ENCODE measurements at regions not wholly inside any gene's neighbourhood (a gene's known extent, or its start where the extent isn't known, plus 50 kb on each side); places are given as distances from the start of the nearest gene placed in this dataset.
"Not testable (repeated sequence)": the region's sequence is repeated elsewhere in the genome, so short reads cannot be mapped to it uniquely, and the experiment has no call there.

DNA sequence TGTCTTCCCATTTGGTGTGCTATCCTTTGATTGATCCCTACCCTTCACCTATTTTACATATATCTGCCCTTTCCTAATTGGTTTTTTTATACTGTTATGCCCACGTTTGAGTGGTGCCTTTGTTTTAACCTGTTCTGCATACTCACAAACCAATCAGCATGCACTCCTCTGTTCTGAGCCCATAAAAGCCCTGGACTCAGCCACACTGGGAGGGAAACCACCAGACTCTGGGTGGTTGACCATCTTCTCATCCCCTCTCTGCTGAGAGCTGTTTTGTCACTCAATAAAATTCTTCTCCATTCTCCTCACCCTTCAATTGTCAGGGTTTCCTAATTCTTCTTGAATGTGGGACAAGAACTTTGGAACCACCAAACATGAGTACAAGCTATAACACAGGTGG is 989.8 kb downstream of the ADGRL2 start:
- DNase-seq, result no peak

- no peak for DNase-seq
Measured at GRCh38 chr1:82788660-82789059, 987.9 kb downstream of the ADGRL2 start.

GRCh38 chr1:82788038-82788437 is 987.3 kb downstream of the ADGRL2 start:
- DNase-seq, result no peak

DNA sequence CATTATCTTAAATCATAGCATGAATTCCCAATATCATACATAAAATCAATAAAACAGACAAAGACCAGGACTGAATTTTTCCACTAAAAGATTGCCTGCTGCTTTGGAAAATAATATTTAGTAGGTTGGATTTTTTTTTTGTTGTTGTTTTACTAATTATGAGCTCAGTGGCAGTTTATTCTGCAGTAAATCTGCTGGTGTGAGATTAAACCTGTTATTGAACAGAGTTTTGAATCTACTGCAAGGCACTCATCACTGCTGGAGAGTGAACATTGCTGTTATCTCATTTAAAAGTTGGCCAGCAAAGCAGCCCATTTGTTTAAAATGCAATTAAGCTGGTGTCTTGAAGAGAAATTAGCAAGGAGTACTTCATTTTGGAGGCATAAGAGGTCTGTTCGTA is 986.1 kb downstream of the ADGRL2 start:
- no peak for DNase-seq

- DNase-seq, result peak; percentile 4
Measured at GRCh38 chr1:82785268-82785790, 984.6 kb downstream of the ADGRL2 start.

DNA sequence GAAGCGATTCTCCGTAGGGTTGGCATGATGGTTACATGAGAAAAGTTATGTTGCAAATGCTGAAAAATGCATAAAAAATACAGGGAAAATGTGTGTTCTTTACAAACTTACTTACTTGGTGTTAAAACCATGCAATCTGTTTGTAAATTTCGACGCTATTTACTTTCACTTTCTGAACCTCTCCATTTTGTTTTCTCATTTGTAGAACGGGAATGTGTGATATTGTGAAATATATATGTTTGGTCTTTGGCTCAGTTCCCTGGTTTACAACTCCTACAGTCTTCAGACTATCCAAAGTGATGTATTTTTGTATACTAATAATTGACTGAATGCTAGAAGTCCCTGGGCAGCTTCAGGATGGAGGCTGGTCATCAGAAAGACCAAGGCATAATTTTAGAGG is 982.3 kb downstream of the ADGRL2 start:
- DNase-seq, result no peak

GRCh38 chr1:82782599-82782998 is 981.9 kb downstream of the ADGRL2 start:
- DNase-seq, result no peak

DNA sequence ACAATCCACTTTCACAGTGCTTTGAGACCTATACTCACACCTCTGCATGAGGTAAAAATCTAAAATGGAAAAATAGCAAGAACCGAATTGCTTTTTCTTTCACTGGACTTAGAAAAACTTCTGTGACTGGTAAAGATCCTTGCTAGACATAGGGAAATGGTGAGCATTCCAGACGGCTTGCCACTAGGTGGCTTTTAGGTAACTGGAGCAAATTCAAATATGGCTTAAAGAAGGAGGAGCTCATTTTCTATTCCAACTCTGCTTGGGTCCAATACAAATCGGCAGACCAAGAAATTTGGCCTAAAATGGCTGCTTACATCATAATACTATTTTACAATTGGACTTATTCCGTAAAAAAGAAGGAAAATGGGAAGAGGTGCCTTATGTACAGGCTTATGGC is 977.9 kb downstream of the ADGRL2 start:
- DNase-seq, result no peak

DNA sequence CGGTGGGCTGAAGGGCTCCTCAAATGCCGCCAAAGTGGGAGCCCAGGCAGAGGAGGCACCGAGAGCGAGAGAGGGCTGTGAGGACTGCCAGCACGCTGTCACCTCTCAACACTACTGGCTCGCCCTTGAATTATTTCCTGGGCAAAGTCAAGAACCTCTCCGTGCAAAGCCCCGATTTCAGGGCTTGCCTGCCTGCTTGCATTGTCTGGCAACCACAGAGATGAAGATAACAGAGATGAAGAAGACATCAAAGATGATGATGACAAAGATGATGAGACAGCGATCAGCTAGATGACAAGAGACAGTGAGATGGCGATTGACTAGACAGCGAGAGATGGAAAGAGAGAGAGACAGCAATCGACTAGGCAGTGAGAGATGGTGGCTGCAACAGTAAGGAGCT is 976.5 kb downstream of the ADGRL2 start:
- no peak for DNase-seq

- not testable (repeated sequence) for DNase-seq
Measured at GRCh38 chr1:82776730-82777129, 976.0 kb downstream of the ADGRL2 start.

- peak; percentile 18 for DNase-seq
Measured at GRCh38 chr1:82775406-82776000, 974.8 kb downstream of the ADGRL2 start.

DNA sequence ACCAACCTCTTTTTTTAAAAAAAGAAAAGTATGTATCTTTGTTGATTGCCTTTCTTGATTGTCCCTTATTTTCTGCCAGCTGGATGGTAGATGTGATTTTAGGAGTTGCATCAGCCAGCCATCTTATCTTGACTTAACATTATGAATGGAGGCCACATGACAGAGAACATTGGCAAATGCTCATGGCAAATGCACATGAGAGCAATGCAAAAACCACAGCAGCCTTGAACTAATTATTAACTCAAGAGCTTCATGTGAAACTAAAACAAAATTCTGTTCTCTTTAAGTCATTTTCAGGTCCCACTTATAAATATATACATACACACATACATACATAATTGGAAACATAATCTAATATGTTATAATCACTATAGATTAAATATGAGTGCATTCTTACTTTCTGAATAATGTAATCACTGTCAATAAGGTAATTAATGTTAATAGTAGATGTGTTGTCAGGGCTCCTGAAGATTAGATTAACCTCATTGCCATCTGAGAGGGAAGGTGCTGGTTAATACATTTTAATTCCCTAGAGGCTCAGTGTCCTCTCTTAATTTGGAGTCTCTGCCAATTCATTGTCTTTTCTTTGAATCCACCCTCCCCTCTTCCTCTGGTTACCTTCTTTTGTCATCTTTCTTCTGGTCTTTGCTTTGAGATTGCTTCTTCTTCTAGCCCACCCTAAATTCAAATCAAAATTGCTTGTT is 962.2 kb downstream of the ADGRL2 start:
- DNase-seq, result no peak

- DNase-seq, result no peak
Measured at GRCh38 chr1:82759035-82759434, 958.3 kb downstream of the ADGRL2 start.

GRCh38 chr1:82755671-82756070 is 954.9 kb downstream of the ADGRL2 start:
- DNase-seq, result no peak

- no peak for DNase-seq
Measured at GRCh38 chr1:82755191-82755590, 954.5 kb downstream of the ADGRL2 start.

GRCh38 chr1:82752046-82752445 is 951.3 kb downstream of the ADGRL2 start:
- DNase-seq, result no peak

- no peak for DNase-seq
Measured at GRCh38 chr1:82733645-82734044, 932.9 kb downstream of the ADGRL2 start.

DNA sequence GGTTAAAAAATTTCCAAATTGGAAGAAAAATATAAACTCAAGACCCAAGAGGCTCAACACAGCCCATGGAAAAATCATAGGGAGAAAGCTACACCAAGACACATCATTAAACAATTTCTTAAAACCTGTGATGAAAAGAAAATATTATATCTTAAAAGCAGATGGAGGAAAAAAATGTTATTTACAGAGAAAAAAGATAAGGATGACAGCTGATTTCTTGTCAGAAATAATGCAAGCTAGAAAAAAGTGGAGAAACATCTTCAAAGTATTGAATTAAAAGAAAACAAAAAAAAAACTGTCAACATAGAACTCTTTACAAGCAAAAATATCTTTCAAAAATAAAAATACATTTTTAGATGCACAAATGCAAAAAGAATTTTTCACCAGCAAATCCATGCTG is 930.5 kb downstream of the ADGRL2 start:
- DNase-seq, result no peak

GRCh38 chr1:82728206-82728605 is 927.5 kb downstream of the ADGRL2 start:
- DNase-seq, result no peak

DNA sequence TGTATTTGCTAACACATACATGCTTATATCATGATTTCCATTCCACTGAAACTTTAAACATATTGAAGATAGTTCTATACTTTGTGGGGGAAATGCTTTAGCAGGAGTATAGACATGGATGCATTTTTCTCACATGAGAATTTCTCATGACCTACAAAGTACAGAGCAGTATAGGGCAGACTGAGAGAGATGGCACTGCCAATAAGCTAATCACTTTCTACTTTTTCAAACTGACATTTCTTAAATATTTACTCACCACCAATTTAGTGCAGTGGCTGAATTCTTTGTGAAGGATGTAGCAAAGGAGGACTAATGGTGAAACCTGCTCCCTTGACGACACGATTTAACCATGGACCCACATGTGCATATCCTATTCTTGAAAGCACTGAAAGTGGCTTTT is 923.5 kb downstream of the ADGRL2 start:
- DNase-seq, result no peak

DNA sequence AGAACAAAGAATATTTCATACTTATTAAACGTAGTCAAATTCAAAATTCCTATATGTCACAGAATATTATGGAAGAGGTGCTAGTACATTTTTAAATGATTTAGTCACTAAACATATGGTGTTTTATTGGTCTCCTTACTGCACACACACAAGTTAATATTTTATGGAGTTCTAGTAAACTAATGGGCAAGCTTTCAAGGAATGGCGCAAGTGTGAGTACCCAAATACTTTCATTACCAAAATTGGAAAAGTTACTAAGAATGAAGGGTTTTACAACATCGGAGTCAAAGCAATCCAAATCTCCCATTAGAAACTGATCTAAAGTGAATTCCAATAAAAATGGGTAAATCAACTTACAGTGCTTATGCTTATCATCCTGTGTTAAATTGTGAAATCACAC is 921.9 kb downstream of the ADGRL2 start:
- DNase-seq, result no peak

DNA sequence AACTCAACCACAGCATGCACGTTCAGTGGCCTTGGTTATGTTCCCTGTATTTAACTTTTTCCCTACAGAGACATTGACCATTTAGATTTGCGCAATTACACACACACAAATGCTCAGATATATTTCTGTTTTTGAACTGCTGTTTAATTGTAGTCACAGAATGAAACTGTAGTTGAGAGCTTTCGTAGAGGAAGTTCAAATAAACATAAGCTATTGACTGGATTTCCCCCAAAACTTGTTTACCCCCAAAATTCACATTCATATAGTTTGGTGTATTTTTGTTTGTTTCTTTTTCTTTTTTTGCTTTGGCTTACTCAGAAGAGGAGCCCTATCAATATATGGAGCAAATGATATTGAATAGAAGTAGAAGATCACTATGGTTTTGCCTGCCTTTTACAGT is 921.0 kb downstream of the ADGRL2 start:
- DNase-seq, result no peak

DNA sequence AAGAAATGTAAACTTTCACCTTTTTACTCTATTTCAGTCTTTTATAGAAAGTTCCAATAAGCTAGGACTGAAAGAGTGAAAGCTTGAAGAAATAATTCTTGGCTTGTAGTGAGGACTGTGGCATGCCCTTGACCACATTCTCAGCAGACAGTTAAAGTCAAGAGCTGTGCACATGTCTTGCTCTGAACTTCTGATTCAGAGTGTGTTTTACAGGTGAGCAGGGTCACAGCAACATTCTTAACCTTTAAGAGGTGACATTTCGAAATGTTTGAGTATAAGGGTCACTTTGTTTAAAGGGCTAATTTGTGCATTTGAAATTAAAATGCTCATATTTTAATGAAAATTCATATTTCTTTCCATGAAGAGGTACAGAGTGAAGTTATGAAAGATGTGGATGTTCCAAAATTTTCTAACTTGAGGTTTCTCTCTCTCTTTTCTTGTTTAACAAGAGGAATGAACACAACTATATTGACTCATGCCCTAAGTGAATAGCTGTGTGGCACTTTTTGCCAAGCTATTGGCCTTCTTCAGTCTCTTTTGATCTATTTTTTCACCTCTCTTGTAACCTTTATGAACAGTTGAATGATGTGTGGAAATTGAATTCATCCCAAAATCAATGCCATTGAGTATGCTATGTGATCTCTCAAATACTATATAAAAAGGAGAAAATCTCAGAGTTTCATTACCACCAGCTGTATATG is 918.1 kb downstream of the ADGRL2 start:
- DNase-seq, result no peak

GRCh38 chr1:82710091-82710490 is 909.4 kb downstream of the ADGRL2 start:
- DNase-seq, result no peak
